ENCODE measurements at regions not wholly inside any gene's neighbourhood (a gene's known extent, or its start where the extent isn't known, plus 50 kb on each side); places are given as distances from the start of the nearest gene placed in this dataset.

GRCh38 chr7:111591-111990 lies 80.8 kb upstream of the FAM20C start:
- DNase-seq (ENCODE audit: low read depth), result no peak
- no peak for TF ChIP-seq CTCF (IDR thresholded peaks at IDR 0.05; ENCODE audit: insufficient read depth, low read depth, low read length)
- no peak overlapping the region for H3K4me3 ChIP-seq (ENCODE audit: low read depth, low read length)

- DNase-seq (ENCODE audit: low read depth), result no peak
- no peak overlapping the region for H3K4me3 ChIP-seq (ENCODE audit: low read depth, low read length)
- TF ChIP-seq CTCF (IDR thresholded peaks at IDR 0.05; ENCODE audit: insufficient read depth, low read depth, low read length), result no peak
Measured at GRCh38 chr7:112881-113280, 79.5 kb upstream of the FAM20C start.

- TF ChIP-seq CTCF (IDR thresholded peaks at IDR 0.05; ENCODE audit: insufficient read depth, low read depth, low read length), result no peak
- H3K4me3 ChIP-seq (ENCODE audit: low read depth, low read length), result no peak overlapping the region
- DNase-seq (ENCODE audit: low read depth), result peak; percentile 61
Measured at GRCh38 chr7:115274-115911, 77.0 kb upstream of the FAM20C start.

GRCh38 chr7:116188-116981 lies 76.0 kb upstream of the FAM20C start:
- DNase-seq (ENCODE audit: low read depth), result no peak
- no peak for TF ChIP-seq CTCF (IDR thresholded peaks at IDR 0.05; ENCODE audit: insufficient read depth, low read depth, low read length)

GRCh38 chr7:117836-118614 lies 74.3 kb upstream of the FAM20C start:
- DNase-seq (ENCODE audit: low read depth), result no peak
- H3K4me3 ChIP-seq (ENCODE audit: low read depth, low read length), result no peak overlapping the region
- no peak for TF ChIP-seq CTCF (IDR thresholded peaks at IDR 0.05; ENCODE audit: insufficient read depth, low read depth, low read length)

More at GRCh38 chr7:116188-116981, 76.0 kb upstream of the FAM20C start:
- no peak overlapping the region for H3K4me3 ChIP-seq (ENCODE audit: low read depth, low read length)

- no peak for TF ChIP-seq CTCF (IDR thresholded peaks at IDR 0.05; ENCODE audit: insufficient read depth, low read depth, low read length)
- no peak overlapping the region for H3K4me3 ChIP-seq (ENCODE audit: low read depth, low read length)
- DNase-seq (ENCODE audit: low read depth), result no peak
Measured at GRCh38 chr7:118615-119391, 73.6 kb upstream of the FAM20C start.

All from fibroblast of villous mesenchyme (primary cell).